HAP-1 (cell line): ENCODE measurements at regions not wholly inside any gene's neighbourhood (a gene's known extent, or its start where the extent isn't known, plus 50 kb on each side); places are given as distances from the start of the nearest gene placed in this dataset.

Experiments
- DNase-seq, 2 experiments: peaks; one replicate each; pipeline ENCODE4 v3.0.0-alpha.2; 2016 to 2020; ENCODE audit warnings: low spot score in 2 of 2
- H3K27me3 ChIP-seq: fragments of 250-450 bp; sonication (Bioruptor Pico); 2 replicates; pipeline ENCODE4 v1.5.1; 2020; ENCODE audit warnings: low read depth, mild to moderate bottlenecking, moderate library complexity
- H3K36me3 ChIP-seq: fragments of 250-450 bp; sonication (Bioruptor Pico); replicated peaks from 2 replicates; pipeline ENCODE4 v1.5.1; 2020; ENCODE audit warnings: mild to moderate bottlenecking
- H3K4me1 ChIP-seq: fragments of 250-450 bp; sonication (Bioruptor Pico); 2 replicates; pipeline ENCODE4 v1.5.1; 2020; ENCODE audit warnings: mild to moderate bottlenecking
- H3K4me3 ChIP-seq: fragments of 250-450 bp; sonication (Bioruptor Pico); 2 replicates; pipeline ENCODE4 v1.5.1; 2020; ENCODE audit warnings: mild to moderate bottlenecking, moderate library complexity
- H3K9me3 ChIP-seq: fragments of 250-450 bp; sonication (Bioruptor Pico); 2 replicates; pipeline ENCODE4 v1.5.1; 2020; ENCODE audit warnings: mild to moderate bottlenecking, moderate library complexity
- in situ Hi-C: fragments of 300-500 bp; cut with MboI; formaldehyde crosslinking; loops from 3 replicates; pipeline ENCODE4 v1.14.3; 2020; ENCODE audit warnings: low sequenced_read_pairs, inconsistent platforms, mixed read lengths

- Histone ChIP-seq H3K36me3 (no peaks in the 10 kb centered on the region), H3K9me3 (no peaks in the 10 kb centered on the region), H3K4me3 (no peak overlapping the region), H3K27me3 (no peaks in the 10 kb centered on the region), H3K4me1 (no peaks in the 10 kb centered on the region)
- in situ Hi-C loops, result no loop called here
- no peak for DNase-seq
Observed at GRCh38 chr1:5370311-5370710, 621.9 kb downstream of the NPHP4 start.

- Histone ChIP-seq H3K27me3 (no peaks in the 10 kb centered on the region), H3K9me3 (no peaks in the 10 kb centered on the region), H3K4me3 (no peak overlapping the region), H3K36me3 (no peaks in the 10 kb centered on the region), H3K4me1 (no peaks in the 10 kb centered on the region)
- DNase-seq, result no peak
- in situ Hi-C loops, result no loop called here
Observed at GRCh38 chr1:5369223-5369622, 623.0 kb downstream of the NPHP4 start.

- no peaks in the 10 kb centered on the region for H3K27me3 ChIP-seq
- no peaks in the 10 kb centered on the region for H3K4me1 ChIP-seq
- H3K4me3 ChIP-seq, result no peak overlapping the region
- DNase-seq, result no peak
- no peaks in the 10 kb centered on the region for H3K9me3 ChIP-seq
- no peaks in the 10 kb centered on the region for H3K36me3 ChIP-seq
- in situ Hi-C loops, result no loop called here
Observed at GRCh38 chr1:5368201-5368600, 624.0 kb downstream of the NPHP4 start.

- Histone ChIP-seq H3K4me1 (no peaks in the 10 kb centered on the region), H3K4me3 (no peak overlapping the region), H3K27me3 (no peaks in the 10 kb centered on the region), H3K36me3 (no peaks in the 10 kb centered on the region), H3K9me3 (no peaks in the 10 kb centered on the region)
- in situ Hi-C loops, result no loop called here
- no peak for DNase-seq
Observed at GRCh38 chr1:5367306-5367705, 624.9 kb downstream of the NPHP4 start.

DNA sequence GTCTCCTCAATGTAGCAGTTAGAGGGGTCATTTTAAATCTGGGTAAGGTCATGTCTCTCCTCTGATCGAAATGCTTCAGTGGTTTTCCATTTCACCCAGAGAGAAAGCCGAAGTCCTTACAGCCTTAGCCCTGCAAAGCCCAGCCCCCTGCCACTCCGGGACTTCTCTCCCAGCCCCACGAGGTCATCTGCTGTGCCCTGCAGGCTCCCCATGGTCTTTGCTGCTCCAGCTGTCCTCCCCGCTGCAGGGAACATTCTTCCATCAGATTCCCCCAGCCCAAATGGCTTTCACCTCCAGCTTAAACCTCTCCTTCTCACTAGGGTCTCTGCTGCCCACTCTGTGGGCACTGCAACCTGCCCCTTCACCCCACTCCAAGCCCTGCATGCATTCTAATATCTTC lies 626.5 kb downstream of the NPHP4 start:
- no peaks in the 10 kb centered on the region for H3K9me3 ChIP-seq
- DNase-seq, result no peak
- in situ Hi-C loops, result no loop called here
- H3K36me3 ChIP-seq, result no peaks in the 10 kb centered on the region
- no peaks in the 10 kb centered on the region for H3K4me1 ChIP-seq
- H3K4me3 ChIP-seq, result no peak overlapping the region
- no peaks in the 10 kb centered on the region for H3K27me3 ChIP-seq

GRCh38 chr1:5364591-5364990 lies 627.6 kb downstream of the NPHP4 start:
- DNase-seq, result no peak
- H3K4me3 ChIP-seq, result no peak overlapping the region
- H3K27me3 ChIP-seq, result no peaks in the 10 kb centered on the region
- H3K36me3 ChIP-seq, result no peaks in the 10 kb centered on the region
- H3K4me1 ChIP-seq, result no peaks in the 10 kb centered on the region
- in situ Hi-C loops, result no loop called here
- H3K9me3 ChIP-seq, result no peaks in the 10 kb centered on the region

DNA sequence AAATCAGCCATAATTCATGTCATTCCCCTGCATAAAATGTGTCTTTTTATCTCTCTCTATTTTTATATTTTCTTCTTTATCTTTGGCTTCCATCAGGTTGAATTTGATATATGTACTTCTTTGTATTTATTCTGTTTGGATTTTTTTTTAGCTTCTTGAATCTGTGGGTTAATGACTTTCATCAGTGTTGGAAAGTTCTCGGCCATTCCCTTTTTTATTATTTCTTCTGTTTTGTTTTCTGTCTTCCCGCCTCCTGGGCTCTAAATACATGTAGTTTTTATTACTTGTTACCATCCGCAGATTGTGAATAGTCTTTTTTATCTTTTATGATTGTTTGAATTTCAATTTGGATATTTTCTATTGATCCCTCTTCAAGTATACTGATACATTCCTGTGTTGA lies 637.5 kb downstream of the NPHP4 start:
- no peaks in the 10 kb centered on the region for H3K4me1 ChIP-seq
- no peak for DNase-seq
- H3K27me3 ChIP-seq, result no peaks in the 10 kb centered on the region
- H3K36me3 ChIP-seq, result no peaks in the 10 kb centered on the region
- H3K4me3 ChIP-seq, result no peak overlapping the region
- in situ Hi-C loops, result no loop called here
- H3K9me3 ChIP-seq, result no peaks in the 10 kb centered on the region

GRCh38 chr1:5351366-5351765 lies 640.9 kb downstream of the NPHP4 start:
- H3K27me3 ChIP-seq, result no peaks in the 10 kb centered on the region
- H3K9me3 ChIP-seq, result no peaks in the 10 kb centered on the region
- in situ Hi-C loops, result no loop called here
- no peaks in the 10 kb centered on the region for H3K36me3 ChIP-seq
- H3K4me1 ChIP-seq, result no peaks in the 10 kb centered on the region
- H3K4me3 ChIP-seq, result no peak overlapping the region
- DNase-seq, result no peak

GRCh38 chr1:5349526-5349925 lies 642.7 kb downstream of the NPHP4 start:
- H3K4me3 ChIP-seq, result no peak overlapping the region
- no peaks in the 10 kb centered on the region for H3K4me1 ChIP-seq
- H3K27me3 ChIP-seq, result no peaks in the 10 kb centered on the region
- in situ Hi-C loops, result no loop called here
- H3K36me3 ChIP-seq, result no peaks in the 10 kb centered on the region
- H3K9me3 ChIP-seq, result no peaks in the 10 kb centered on the region
- DNase-seq, result no peak

- no peaks in the 10 kb centered on the region for H3K4me1 ChIP-seq
- in situ Hi-C loops, result no loop called here
- no peaks in the 10 kb centered on the region for H3K27me3 ChIP-seq
- H3K9me3 ChIP-seq, result no peaks in the 10 kb centered on the region
- DNase-seq, result no peak
- H3K36me3 ChIP-seq, result no peaks in the 10 kb centered on the region
- H3K4me3 ChIP-seq, result no peak overlapping the region
Observed at GRCh38 chr1:5348732-5349465, 643.3 kb downstream of the NPHP4 start.

GRCh38 chr1:5347726-5348125 lies 644.5 kb downstream of the NPHP4 start:
- H3K4me1 ChIP-seq, result no peaks in the 10 kb centered on the region
- no peaks in the 10 kb centered on the region for H3K27me3 ChIP-seq
- H3K4me3 ChIP-seq, result no peak overlapping the region
- H3K9me3 ChIP-seq, result no peaks in the 10 kb centered on the region
- in situ Hi-C loops, result no loop called here
- DNase-seq, result no peak
- H3K36me3 ChIP-seq, result no peaks in the 10 kb centered on the region

- Histone ChIP-seq H3K36me3 (no peaks in the 10 kb centered on the region), H3K4me1 (no peaks in the 10 kb centered on the region), H3K9me3 (no peaks in the 10 kb centered on the region), H3K27me3 (no peaks in the 10 kb centered on the region), H3K4me3 (no peak overlapping the region)
- no peak for DNase-seq
- in situ Hi-C loops, result no loop called here
Observed at GRCh38 chr1:5345556-5345955, 646.7 kb downstream of the NPHP4 start.

DNA sequence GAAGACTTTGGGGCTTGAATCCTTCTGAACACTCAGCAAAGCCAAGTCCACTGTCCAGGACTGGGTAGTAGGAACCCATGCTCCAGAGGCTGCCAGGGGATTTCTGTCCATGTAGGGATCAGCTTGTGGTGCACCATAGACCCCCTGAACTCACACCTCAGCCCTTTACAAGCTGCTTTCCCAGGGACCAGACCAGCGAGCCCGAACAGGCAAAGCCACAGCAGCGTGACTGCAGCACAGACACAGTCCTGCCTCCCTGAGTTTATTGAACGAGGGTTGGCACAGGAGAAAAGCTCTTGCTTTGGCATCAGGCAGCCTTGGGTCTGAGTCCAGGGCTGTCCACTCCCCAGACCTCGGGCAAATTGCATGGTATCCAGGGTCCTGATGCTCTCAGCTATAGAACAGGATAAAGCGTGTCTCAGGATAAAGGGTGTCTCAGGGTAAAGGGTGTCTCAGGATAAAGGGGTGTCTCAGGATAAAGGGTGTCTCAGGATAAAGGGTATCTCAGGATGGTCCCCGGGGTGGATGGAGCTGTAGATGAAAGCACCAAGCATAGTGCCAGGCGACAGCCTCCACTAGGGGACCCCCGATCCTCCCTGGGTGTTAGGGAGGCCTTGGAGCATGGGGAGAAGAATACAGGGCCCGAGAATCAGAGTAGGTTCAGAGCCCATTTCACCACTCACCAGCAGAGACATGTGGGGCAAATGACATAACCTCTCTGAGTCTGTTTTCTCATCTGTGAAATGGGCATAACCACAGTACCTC lies 648.8 kb downstream of the NPHP4 start:
- Histone ChIP-seq H3K4me3 (no peak overlapping the region), H3K36me3 (no peaks in the 10 kb centered on the region), H3K27me3 (no peaks in the 10 kb centered on the region), H3K9me3 (no peaks in the 10 kb centered on the region), H3K4me1 (no peaks in the 10 kb centered on the region)
- no peak for DNase-seq
- in situ Hi-C loops, result no loop called here

DNA sequence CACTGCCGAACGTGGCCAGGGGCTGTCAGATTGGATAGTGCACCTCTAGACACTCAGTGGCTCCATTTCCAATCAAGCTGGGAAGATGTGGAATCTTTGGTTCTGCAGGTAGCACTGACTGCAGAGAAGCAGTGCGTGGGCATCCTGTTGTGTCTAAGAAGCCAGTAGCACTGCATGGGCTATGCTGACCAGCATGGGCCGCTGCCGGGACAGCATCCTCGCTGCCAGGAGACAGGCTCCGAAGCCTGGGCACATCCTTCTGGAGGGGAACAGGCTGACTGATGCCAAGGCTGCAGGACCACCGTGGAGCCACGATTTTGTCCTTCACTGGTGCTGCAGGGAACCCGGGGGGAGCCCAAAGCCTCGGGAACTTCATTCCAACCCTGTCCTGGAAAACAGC lies 649.4 kb downstream of the NPHP4 start:
- H3K9me3 ChIP-seq, result no peaks in the 10 kb centered on the region
- no peaks in the 10 kb centered on the region for H3K36me3 ChIP-seq
- no peaks in the 10 kb centered on the region for H3K27me3 ChIP-seq
- in situ Hi-C loops, result no loop called here
- DNase-seq, result no peak
- H3K4me3 ChIP-seq, result no peak overlapping the region
- no peaks in the 10 kb centered on the region for H3K4me1 ChIP-seq
